NCI-H146 treated with DMSO at 0.1 percent for 48 hours (cell line): ENCODE measurements at regions not wholly inside any gene's neighbourhood (a gene's known extent, or its start where the extent isn't known, plus 50 kb on each side); places are given as distances from the start of the nearest gene placed in this dataset.

ENCODE experiments used
- DNase-seq: peaks from one replicate; lab custom pipeline; 2025; ENCODE audit not compliant: unreplicated experiment; lab: John Stamatoyannopoulos, UW

GRCh38 chr11:81476345-81476744 lies 1257.3 kb downstream of the FAM181B start:
- no peak for DNase-seq

GRCh38 chr11:81472646-81473045 lies 1261.0 kb downstream of the FAM181B start:
- no peak for DNase-seq

- no peak for DNase-seq
Measured at GRCh38 chr11:81470446-81470845, 1263.2 kb downstream of the FAM181B start.

- DNase-seq: no peak
Measured at GRCh38 chr11:81459766-81460306, 1273.8 kb downstream of the FAM181B start.

GRCh38 chr11:81449588-81450156 lies 1284.0 kb downstream of the FAM181B start:
- no peak for DNase-seq

- no peak for DNase-seq
Measured at GRCh38 chr11:81444297-81444696, 1289.4 kb downstream of the FAM181B start.

DNA sequence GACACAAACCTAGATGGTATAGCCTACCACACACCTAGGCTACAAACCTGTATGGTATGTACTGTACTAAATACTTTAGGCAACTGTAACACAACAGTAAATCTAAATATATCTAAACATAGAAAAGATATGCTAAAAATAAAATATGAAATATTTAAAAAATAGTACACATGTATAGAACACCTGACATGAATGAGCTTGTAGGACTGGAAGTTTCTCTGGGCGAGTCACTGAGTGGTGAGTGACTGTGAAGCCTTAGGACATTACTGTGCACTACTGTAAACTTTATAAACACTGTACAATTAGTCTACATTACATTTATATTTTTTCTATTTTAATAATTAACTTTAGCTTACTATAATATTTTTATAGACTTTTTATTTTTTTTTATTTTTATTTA lies 1301.3 kb downstream of the FAM181B start:
- no peak for DNase-seq

DNA sequence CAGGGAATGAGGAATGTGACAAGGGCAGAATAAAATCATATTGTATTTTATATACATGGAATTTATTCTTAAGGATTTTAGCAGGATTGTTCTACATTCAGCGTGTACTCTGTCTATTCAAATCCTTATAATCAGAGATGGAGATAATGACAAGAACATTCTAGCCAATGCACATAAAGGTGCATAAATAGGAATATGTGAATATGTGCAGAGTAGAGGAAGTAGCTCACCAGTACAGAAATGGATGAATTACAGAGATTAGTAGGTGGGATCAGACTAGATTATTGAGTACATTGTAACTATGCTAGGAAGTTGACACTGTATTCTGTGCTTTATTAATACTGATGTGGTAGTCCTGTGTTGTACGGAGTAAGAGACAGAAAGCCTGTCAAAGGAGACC lies 1308.8 kb downstream of the FAM181B start:
- DNase-seq: no peak

DNA sequence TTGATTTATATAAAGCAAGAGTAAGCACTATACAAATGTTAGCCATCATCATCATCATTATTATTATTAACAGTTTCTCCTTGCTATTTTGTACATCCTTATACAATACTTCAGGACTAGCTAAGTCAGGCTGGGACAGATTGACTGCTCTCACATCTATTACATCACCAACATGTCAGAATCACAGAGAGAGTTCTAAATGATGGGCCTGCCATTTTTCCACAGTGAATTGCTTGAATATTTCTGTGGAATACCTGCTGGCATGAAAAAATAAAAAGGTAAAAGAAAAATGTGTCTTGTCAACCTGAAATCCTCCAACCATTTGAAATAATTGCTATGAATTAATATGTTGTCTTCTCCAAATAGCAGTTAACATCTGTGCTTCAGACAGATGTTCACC lies 1311.3 kb downstream of the FAM181B start:
- DNase-seq: no peak

DNA sequence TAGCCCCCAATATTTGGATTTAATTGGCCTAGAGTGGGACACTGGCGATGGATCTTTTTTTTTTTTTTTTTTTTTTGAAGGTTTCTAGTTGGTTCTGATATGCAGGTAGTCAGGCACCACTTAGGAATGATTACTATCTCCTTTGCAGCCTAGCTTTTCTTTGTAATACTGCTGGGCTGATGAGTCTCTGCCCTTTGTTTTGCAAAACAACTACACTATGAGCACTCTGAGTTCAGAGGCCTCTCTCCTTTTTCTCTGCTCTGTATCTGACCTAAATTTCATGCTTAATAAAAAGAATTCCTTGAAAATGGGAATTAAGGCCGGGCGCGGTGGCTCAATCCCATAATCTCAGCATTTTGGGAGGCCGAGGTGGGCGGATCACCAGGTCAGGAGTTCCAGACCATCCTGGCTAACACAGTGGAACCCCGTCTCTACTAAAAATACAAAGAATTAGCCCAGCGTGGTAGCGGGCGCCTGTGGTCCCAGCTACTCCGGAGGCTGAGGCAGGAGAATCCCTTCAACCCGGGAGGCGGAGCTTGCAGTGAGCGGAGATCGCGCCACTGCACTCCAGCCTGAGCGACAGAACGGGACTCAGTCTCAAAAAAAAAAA lies 1312.3 kb downstream of the FAM181B start:
- DNase-seq: no peak

GRCh38 chr11:81420668-81421250 lies 1312.9 kb downstream of the FAM181B start:
- no peak for DNase-seq

DNA sequence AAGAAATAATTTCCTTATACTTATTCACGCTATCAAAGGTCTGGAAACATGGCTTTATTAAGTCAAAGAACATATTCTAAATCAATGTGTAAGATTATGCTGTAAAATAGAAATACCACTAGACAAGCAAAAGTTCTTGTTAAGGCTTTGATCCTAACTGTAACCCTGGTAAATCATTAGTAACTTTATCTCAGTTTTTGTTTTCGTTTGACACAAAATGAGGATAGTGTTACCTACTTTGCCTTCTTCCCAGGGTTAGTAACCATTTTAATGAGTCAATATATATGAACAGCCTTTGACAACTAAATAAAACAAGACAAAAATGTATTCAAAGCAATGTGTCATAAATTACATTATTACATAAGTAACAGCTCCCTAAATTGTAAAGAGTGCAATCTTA lies 1336.3 kb downstream of the FAM181B start:
- no peak for DNase-seq

- DNase-seq: no peak
Measured at GRCh38 chr11:81394311-81394710, 1339.4 kb downstream of the FAM181B start.

GRCh38 chr11:81388326-81388725 lies 1345.3 kb downstream of the FAM181B start:
- DNase-seq: no peak

DNA sequence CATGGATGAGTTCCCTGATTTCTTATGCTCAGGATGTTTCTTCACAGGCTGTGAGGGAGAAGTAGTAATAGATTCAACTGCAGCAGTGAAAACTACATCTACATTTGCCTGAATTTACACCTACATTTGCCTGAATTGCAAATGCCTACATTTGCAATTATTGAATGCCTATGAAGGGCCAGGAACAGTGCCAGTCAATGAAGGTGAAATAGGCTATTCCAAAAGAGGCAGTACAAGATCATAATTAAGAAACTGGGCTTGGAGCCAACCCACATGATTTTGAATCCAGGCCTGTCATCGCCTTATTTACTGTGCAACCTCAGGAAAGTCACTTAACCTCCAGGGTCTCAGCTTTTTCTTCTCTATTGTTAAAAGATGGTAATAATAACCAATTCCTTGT lies 1353.3 kb downstream of the FAM181B start:
- no peak for DNase-seq

- no peak for DNase-seq
Measured at GRCh38 chr11:81377418-81377817, 1356.2 kb downstream of the FAM181B start.

- DNase-seq: no peak
Measured at GRCh38 chr11:81373986-81374385, 1359.7 kb downstream of the FAM181B start.

- DNase-seq: no peak
Measured at GRCh38 chr11:81368192-81368591, 1365.5 kb downstream of the FAM181B start.

GRCh38 chr11:81365496-81365895 lies 1368.2 kb downstream of the FAM181B start:
- no peak for DNase-seq

- no peak for DNase-seq
Measured at GRCh38 chr11:81359476-81359875, 1374.2 kb downstream of the FAM181B start.

GRCh38 chr11:81345609-81346008 lies 1388.1 kb downstream of the FAM181B start:
- no peak for DNase-seq

GRCh38 chr11:81342966-81343365 lies 1390.7 kb downstream of the FAM181B start:
- no peak for DNase-seq

DNA sequence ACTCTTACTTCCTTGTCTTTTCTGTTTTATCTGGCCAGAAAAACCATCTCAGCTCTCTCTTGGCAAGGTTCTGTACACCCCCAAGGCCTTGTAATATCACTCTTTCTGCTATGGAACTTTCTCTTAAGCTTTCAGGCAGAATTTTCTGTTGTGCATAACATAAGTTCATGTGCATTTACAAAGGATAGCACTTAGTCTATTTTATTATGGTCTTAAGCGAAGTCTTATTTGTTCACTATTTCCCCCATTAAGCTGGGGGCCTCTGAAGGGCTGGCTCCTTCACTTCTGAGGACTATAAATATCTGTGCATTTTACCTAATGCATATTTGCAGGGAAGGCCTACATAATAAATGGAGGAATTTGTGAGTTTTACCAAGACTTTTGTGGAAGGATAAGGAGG lies 1393.4 kb downstream of the FAM181B start:
- no peak for DNase-seq
